ENCODE measurements at regions not wholly inside any gene's neighbourhood (a gene's known extent, or its start where the extent isn't known, plus 50 kb on each side); places are given as distances from the start of the nearest gene placed in this dataset.

- peak; percentile 70 for DNase-seq
- no peak for TF ChIP-seq EP300 (IDR thresholded peaks at IDR 0.05)
- TF ChIP-seq POLR2AphosphoS5 (IDR thresholded peaks at IDR 0.05): peak in 2 of 4 donors; percentile 26 to 31
- peaks cover 0 to 46% (median 38%) of the 10 kb centered on the region in 4 donors for H3K4me1 ChIP-seq
- H3K27me3 ChIP-seq: no peaks in the 10 kb centered on the region
- WGBS, 2 donors: 44 to 70% methylated on average over 7 of the region's 7 CpGs
- H3K4me3 ChIP-seq: no peak overlapping the region
- H3K27ac ChIP-seq: peak overlapping the region in 3 of 4 donors; percentile 25 to 83 (median 38)
- no peaks in the 10 kb centered on the region for H3K36me3 ChIP-seq
- no peaks in the 10 kb centered on the region for H3K9me3 ChIP-seq
- intact Hi-C loops (cut with DNase I): loop anchor here (5.0 kb wide), 1 partner anchor 79 kb away; the partner anchor contains the start of gene SUB1
These were observed 63.3 kb upstream of the ZFR start for GRCh38 chr5:32507738-32508434.

GRCh38 chr5:32506799-32507198 lies 62.3 kb upstream of the ZFR start:
- H3K36me3 ChIP-seq: no peaks in the 10 kb centered on the region
- peak overlapping the region in 3 of 4 donors; percentile 68 to 83 (median 70) for H3K27ac ChIP-seq
- H3K4me3 ChIP-seq: no peak overlapping the region
- intact Hi-C loops (cut with DNase I): loop anchor here (5.0 kb wide), 1 partner anchor 81 kb away; the partner anchor contains the start of gene SUB1
- no peaks in the 10 kb centered on the region for H3K27me3 ChIP-seq
- no peak for TF ChIP-seq POLR2A (IDR thresholded peaks at IDR 0.05)
- no peaks in the 10 kb centered on the region for H3K9me3 ChIP-seq
- 67 to 77% methylated on average over 1 of the region's 1 CpG for WGBS, 2 donors
- peak; percentile 73 for DNase-seq
- H3K4me1 ChIP-seq: peaks cover 0 to 46% (median 38%) of the 10 kb centered on the region in 4 donors

- peak; percentile 70 for DNase-seq
- no peaks in the 10 kb centered on the region for H3K36me3 ChIP-seq
- WGBS, 2 donors: 38 to 49% methylated on average over 3 of the region's 3 CpGs
- peaks cover 0 to 46% (median 38%) of the 10 kb centered on the region in 4 donors for H3K4me1 ChIP-seq
- no peak overlapping the region for H3K4me3 ChIP-seq
- no peaks in the 10 kb centered on the region for H3K9me3 ChIP-seq
- peak overlapping the region in 3 of 4 donors; percentile 68 to 83 (median 70) for H3K27ac ChIP-seq
- no peaks in the 10 kb centered on the region for H3K27me3 ChIP-seq
- intact Hi-C loops (cut with DNase I): loop anchor here (5.0 kb wide), 1 partner anchor 81 kb away; the partner anchor contains the start of gene SUB1
- TF ChIP-seq POLR2AphosphoS5 (IDR thresholded peaks at IDR 0.05) (no peak), EP300 (IDR thresholded peaks at IDR 0.05) (no peak), CTCF (IDR thresholded peaks at IDR 0.05) (no peak), POLR2A (IDR thresholded peaks at IDR 0.05) (no peak)
These were observed 61.7 kb upstream of the ZFR start for GRCh38 chr5:32506201-32506661.

- WGBS, 2 donors: 73 to 82% methylated on average over 2 of the region's 2 CpGs
- intact Hi-C loops (cut with DNase I): loop anchor here (5.0 kb wide), 1 partner anchor 82 kb away; the partner anchor contains the start of gene SUB1
- H3K36me3 ChIP-seq: no peaks in the 10 kb centered on the region
- no peaks in the 10 kb centered on the region for H3K27me3 ChIP-seq
- H3K27ac ChIP-seq: peak overlapping the region; percentile 68 to 83 (median 69)
- no peaks in the 10 kb centered on the region for H3K9me3 ChIP-seq
- TF ChIP-seq POLR2A (IDR thresholded peaks at IDR 0.05): no peak
- TF ChIP-seq EP300 (IDR thresholded peaks at IDR 0.05): no peak
- TF ChIP-seq CTCF (IDR thresholded peaks at IDR 0.05): no peak
- TF ChIP-seq POLR2AphosphoS5 (IDR thresholded peaks at IDR 0.05): no peak
- H3K4me1 ChIP-seq: peaks cover 0 to 46% (median 38%) of the 10 kb centered on the region in 4 donors
- H3K4me3 ChIP-seq: peak overlapping the region in 1 of 4 donors; percentile 7
- DNase-seq: no peak
These were observed 61.2 kb upstream of the ZFR start for GRCh38 chr5:32505756-32506155.

- peak; percentile 91 for DNase-seq
- peak overlapping the region; percentile 68 to 83 (median 69) for H3K27ac ChIP-seq
- TF ChIP-seq EP300 (IDR thresholded peaks at IDR 0.05) (no peak), POLR2AphosphoS5 (IDR thresholded peaks at IDR 0.05) (peak; percentile 44 to 69 (median 52))
- intact Hi-C loops (cut with DNase I): loop anchor here (5.0 kb wide), 1 partner anchor 82 kb away; the partner anchor contains the start of gene SUB1
- WGBS, 2 donors: 29 to 72% methylated on average over 8 of the region's 8 CpGs
- H3K9me3 ChIP-seq: no peaks in the 10 kb centered on the region
- H3K4me3 ChIP-seq: peak overlapping the region in 2 of 4 donors; percentile 7 to 11
- H3K4me1 ChIP-seq: peaks cover 0 to 46% (median 38%) of the 10 kb centered on the region in 4 donors
- H3K36me3 ChIP-seq: no peaks in the 10 kb centered on the region
- H3K27me3 ChIP-seq: no peaks in the 10 kb centered on the region
These were observed 60.6 kb upstream of the ZFR start for GRCh38 chr5:32504989-32505596.

Measured in sigmoid colon (tissue), 6 donors.